Lung (tissue), 11 donors: ENCODE measurements at regions not wholly inside any gene's neighbourhood (a gene's known extent, or its start where the extent isn't known, plus 50 kb on each side); places are given as distances from the start of the nearest gene placed in this dataset.
"Not testable (repeated sequence)": the region's sequence is repeated elsewhere in the genome, so short reads cannot be mapped to it uniquely, and the experiment has no call there.

Experiments used
- ATAC-seq: fragments of 200-7000 bp; cut with Tn5 transposase; one replicate; pipeline ENCODE4 v1.9.1; 2020; ENCODE audit warnings: moderate number of reproducible peaks; ENCODE audit not compliant: insufficient read depth, low FRiP score
- DNase-seq, 3 donors: peaks; one replicate each; pipeline ENCODE4 v3.0.0-alpha.2; 2013 to 2017
- H3K27ac ChIP-seq, 2 donors: one replicate each; pipeline ENCODE4 v1.5.1; 2013; ENCODE audit warnings: mild to moderate bottlenecking in 2 of 2, moderate library complexity in 2 of 2, control low read depth in 1 of 2, inconsistent platforms in 1 of 2, low read depth in 1 of 2, low read length in 1 of 2
- H3K27me3 ChIP-seq, 3 donors: one replicate each; pipeline ENCODE4 v1.5.1; 2013; ENCODE audit warnings: low read length in 2 of 3; ENCODE audit not compliant: control insufficient read depth in 3 of 3, insufficient read depth in 3 of 3
- H3K36me3 ChIP-seq, 4 donors: one replicate each; pipeline ENCODE4 v1.5.1; 2013; ENCODE audit warnings: low read length in 4 of 4, mild to moderate bottlenecking in 1 of 4, moderate library complexity in 1 of 4; ENCODE audit not compliant: control insufficient read depth in 4 of 4, insufficient read depth in 4 of 4
- H3K4me1 ChIP-seq, 5 donors: one replicate each; pipeline ENCODE4 v1.5.1; 2013; ENCODE audit warnings: low read length in 5 of 5, mild to moderate bottlenecking in 2 of 5, moderate library complexity in 1 of 5; ENCODE audit not compliant: control insufficient read depth in 5 of 5, insufficient read depth in 5 of 5
- H3K4me3 ChIP-seq: one replicate; pipeline ENCODE4 v1.5.1; 2013; ENCODE audit warnings: mild to moderate bottlenecking, control low read depth, moderate library complexity
- H3K9ac ChIP-seq, 2 donors: one replicate each; pipeline ENCODE4 v1.5.1; 2013; ENCODE audit warnings: low read length in 2 of 2, control low read depth in 1 of 2; ENCODE audit not compliant: insufficient read depth in 1 of 2
- H3K9me3 ChIP-seq, 4 donors: one replicate each; pipeline ENCODE4 v1.5.1; 2013; ENCODE audit warnings: low read length in 3 of 4, mild to moderate bottlenecking in 1 of 4, moderate library complexity in 1 of 4; ENCODE audit not compliant: control insufficient read depth in 4 of 4, insufficient read depth in 3 of 4
- CTCF ChIP-seq: IDR thresholded peaks from 2 replicates; pipeline ENCODE4 v1.5.1; 2012; ENCODE audit warnings: mild to moderate bottlenecking; ENCODE audit errors: control extremely low read depth, extremely low read depth
- WGBS, 2 donors: extraction: QIAGEN DNeasy Blood & Tissue Kit; methylation state at CpG; one replicate each; pipeline ENCODE4 v1.1.7; 2013; 5-methylcytosine and 5-hydroxymethylcytosine counted together
- donor health status: control.
- donor health status: control.
- donor health status: Bipolar disorder and iron deficiency.
- donor health status: healthy.
- donor health status: DM: yes; HTN: yes; CAD: no.

- Histone ChIP-seq H3K4me1 (no peaks in the 10 kb centered on the region), H3K27me3 (peaks cover 0 to 7% (median 0%) of the 10 kb centered on the region in 3 donors), H3K9me3 (no peaks in the 10 kb centered on the region), H3K4me3 (no peak overlapping the region), H3K36me3 (no peaks in the 10 kb centered on the region), H3K9ac (no peak overlapping the region), H3K27ac (no peak overlapping the region)
- no peak for ATAC-seq
- no peak for DNase-seq
- TF ChIP-seq CTCF, result no peak
- WGBS, 2 donors, result 79 to 83% methylated on average over 2 of the region's 2 CpGs
Observed at GRCh38 chr3:132136334-132136716, 101.5 kb upstream of the CPNE4 start.

- DNase-seq, H3K9ac ChIP-seq: not testable (repeated sequence)
Observed at GRCh38 chr3:132136902-132137301, 102.1 kb upstream of the CPNE4 start.

GRCh38 chr3:132145833-132146232 lies 111.0 kb upstream of the CPNE4 start:
- no peak for DNase-seq
- no peaks in the 10 kb centered on the region for H3K36me3 ChIP-seq
- 72 to 78% methylated on average over 2 of the region's 2 CpGs for WGBS, 2 donors

More at GRCh38 chr3:132136902-132137301, 102.1 kb upstream of the CPNE4 start:
- not testable (repeated sequence) for H3K27ac ChIP-seq, H3K27me3 ChIP-seq, H3K4me1 ChIP-seq, H3K9me3 ChIP-seq, H3K36me3 ChIP-seq, H3K4me3 ChIP-seq, ATAC-seq
- 54 to 81% methylated on average over 22 to 23 of the region's 23 CpGs for WGBS, 2 donors

GRCh38 chr3:132154619-132155018 lies 119.8 kb upstream of the CPNE4 start:
- no peak overlapping the region for H3K27ac ChIP-seq
- peaks cover 0 to 3% (median 0%) of the 10 kb centered on the region in 3 donors for H3K27me3 ChIP-seq
- H3K4me1 ChIP-seq, result no peaks in the 10 kb centered on the region
- DNase-seq (no peak), ATAC-seq (no peak)
- H3K36me3 ChIP-seq, result no peaks in the 10 kb centered on the region
- no peak overlapping the region for H3K9ac ChIP-seq
- peaks cover 0 to 3% (median 0%) of the 10 kb centered on the region in 4 donors for H3K9me3 ChIP-seq
- TF ChIP-seq CTCF, result no peak
- 71 to 73% methylated on average over 5 of the region's 5 CpGs for WGBS, 2 donors
- H3K4me3 ChIP-seq, result no peak overlapping the region

More at GRCh38 chr3:132145833-132146232, 111.0 kb upstream of the CPNE4 start:
- no peak overlapping the region for H3K27ac ChIP-seq
- no peak overlapping the region for H3K9ac ChIP-seq
- peaks cover 0 to 4% (median 0%) of the 10 kb centered on the region in 4 donors for H3K9me3 ChIP-seq
- no peak for TF ChIP-seq CTCF
- no peak overlapping the region for H3K4me3 ChIP-seq
- no peak for ATAC-seq
- no peaks in the 10 kb centered on the region for H3K27me3 ChIP-seq
- no peaks in the 10 kb centered on the region for H3K4me1 ChIP-seq
